Ecto neural progenitor cell (in vitro differentiated cells): ENCODE measurements at regions not wholly inside any gene's neighbourhood (a gene's known extent, or its start where the extent isn't known, plus 50 kb on each side); places are given as distances from the start of the nearest gene placed in this dataset.
"Not testable (repeated sequence)": the region's sequence is repeated elsewhere in the genome, so short reads cannot be mapped to it uniquely, and the experiment has no call there.

Experiments used
- DNase-seq: peaks from one replicate; pipeline ENCODE4 v3.0.0-alpha.2; 2018; ENCODE audit warnings: low spot score

DNA sequence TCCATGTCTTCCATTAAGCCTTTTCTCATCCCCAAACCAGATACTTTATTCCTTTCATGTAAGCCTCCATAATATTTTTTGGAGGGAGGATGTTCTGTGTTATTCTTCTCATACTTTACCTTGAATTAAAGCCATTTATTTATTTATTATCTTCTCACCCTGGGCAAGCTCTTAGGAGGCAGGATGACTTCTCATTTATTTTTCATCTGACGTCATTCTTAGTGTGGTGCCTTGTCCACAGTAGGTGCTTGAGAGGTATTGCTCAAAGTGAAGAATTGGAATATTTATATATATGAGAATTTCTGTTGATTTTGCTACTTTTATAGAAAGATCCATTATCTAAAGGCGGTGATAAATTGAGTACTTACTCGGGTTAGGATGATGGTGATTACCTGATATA is 458.3 kb upstream of the ACTBL2 start:
- DNase-seq = no peak

DNA sequence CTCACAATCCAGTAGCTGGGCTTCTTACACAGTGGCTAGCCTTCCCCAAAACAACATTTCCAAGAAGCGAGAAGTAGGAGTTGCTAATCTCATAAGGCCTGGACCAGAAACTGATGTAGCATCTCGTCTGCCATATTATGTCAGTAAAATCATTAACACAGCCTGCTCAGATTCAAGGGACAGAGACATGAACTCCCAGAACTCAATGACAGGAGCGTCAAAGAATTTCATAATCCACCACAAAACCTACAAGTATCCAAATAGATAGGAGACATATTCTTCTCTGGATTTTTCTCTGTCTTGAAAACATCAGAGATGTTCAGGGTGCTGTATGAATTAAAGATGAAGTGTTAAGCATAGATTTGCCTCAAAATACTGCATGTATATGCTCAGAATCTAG is 457.6 kb upstream of the ACTBL2 start:
- DNase-seq = no peak

DNA sequence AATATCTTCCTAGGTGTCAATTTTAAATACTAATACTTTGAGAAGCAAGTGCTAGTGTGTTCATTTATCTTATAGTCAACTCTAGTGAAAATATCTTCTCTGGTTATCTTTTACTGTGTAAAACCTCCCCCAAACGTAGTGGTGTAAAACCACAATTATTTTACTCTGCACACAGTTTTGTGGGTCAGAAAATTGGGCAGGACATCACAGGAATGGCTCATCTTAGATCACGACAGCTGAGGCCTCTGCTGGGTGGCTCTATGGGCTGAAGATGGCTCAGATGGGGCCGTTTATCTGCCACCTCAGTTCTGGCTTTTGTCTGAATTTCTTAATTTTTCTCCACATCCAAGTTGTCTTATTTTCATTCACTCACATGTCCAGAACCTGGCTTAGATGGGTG is 457.2 kb upstream of the ACTBL2 start:
- no peak for DNase-seq

DNA sequence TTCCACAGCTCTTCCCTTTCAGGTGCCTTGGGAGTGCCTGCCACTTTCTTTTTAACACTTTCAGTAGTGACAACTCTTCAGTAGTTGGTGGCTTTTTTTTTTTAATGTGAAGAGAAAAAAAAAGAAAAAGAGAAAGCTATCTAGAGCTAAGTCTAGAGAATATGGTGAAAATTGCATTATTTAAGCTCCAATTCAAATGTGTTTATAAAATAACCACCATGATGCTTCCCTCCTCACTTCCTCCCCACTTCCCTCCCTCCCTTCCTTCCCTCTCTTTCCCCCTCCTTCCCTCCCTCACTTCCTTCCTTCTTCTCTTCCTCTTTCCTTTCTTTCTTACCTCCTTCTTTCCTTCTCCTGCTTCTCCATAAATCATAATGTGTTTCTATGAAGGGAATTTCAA is 456.7 kb upstream of the ACTBL2 start:
- no peak for DNase-seq

DNA sequence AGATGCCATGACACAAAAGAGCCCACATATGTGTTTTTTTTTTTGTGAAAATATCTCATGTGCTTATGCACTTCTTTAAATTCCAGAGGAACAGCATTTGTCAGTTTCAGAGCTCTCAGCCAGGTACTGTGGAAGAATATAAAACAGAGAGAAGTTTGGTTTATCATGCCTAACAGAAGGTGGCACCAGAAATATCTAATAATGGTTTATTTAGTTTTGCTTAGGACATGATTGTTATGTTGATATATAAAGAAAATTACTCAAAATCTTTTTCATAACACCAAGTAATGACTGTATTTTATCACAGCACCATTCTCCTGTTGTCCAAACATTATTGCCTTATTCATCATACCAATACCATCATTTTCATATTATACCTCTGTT is 455.6 kb upstream of the ACTBL2 start:
- DNase-seq = no peak

DNA sequence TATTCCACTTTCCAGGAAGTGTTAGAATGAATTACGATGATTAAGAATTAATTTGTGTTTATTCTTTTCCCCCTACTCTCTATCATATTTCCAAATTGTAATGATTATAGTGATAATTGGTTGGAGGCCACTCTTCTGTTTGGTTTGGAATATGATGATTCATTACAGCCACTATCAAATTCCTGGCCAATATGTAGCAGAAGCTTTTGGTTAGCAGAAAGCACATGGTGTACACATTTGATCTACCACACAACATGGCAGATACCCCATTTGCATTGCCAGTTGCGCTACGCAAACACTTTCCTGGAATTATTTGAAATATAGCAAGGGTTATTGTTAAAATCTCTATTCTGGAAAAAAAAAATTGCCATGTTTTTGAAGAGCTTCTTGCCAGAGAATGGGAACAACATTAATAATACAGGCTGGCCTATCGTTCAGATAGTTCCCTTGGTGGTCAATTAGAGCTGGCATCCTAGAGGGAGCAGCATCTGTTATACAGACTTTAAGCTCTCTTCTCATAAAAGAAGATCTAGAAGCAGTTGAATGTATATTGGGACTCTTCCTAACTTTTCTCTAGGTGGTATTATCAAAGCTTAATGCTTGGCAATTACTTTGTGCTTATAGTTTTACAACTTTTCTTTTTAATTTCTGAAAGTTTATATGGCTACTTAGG is 455.0 kb upstream of the ACTBL2 start:
- DNase-seq = no peak

DNA sequence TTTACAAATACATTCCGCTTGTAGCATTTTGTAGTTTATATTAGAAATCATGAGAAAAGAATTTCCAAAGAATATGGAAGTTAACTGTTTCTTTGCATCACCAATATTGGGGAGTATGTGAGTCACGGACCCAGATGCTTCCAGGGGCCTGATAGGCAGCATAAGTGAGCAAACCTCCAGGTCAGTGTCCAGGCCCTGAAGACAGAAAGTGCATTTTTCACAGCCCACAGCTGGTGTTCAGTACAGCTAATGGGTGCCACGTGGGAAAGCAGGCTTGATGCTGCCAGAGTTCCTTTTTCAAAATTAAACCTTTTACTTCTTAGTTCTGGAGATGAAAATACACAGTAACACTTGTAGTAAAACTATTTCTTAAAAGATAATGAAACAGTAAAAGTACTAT is 454.4 kb upstream of the ACTBL2 start:
- no peak for DNase-seq

DNA sequence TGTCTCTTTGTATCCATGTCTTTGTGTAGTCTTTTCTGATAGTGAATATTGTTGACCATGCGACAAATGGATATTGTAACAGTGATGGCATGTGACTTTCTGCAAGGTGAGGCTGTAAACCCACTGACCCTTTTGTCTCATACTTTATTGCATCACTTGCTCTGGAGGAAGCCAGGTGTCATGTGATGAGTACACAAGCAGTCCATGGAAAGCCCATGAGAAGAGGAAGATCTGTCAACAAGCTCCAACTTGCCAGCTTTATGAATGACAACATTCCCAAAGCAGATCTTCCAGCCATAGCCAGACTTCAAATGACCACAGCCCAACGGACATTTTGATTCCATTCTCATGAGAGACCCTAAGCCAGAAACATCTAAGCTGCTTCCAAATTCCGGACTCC is 450.1 kb upstream of the ACTBL2 start:
- no peak for DNase-seq

DNA sequence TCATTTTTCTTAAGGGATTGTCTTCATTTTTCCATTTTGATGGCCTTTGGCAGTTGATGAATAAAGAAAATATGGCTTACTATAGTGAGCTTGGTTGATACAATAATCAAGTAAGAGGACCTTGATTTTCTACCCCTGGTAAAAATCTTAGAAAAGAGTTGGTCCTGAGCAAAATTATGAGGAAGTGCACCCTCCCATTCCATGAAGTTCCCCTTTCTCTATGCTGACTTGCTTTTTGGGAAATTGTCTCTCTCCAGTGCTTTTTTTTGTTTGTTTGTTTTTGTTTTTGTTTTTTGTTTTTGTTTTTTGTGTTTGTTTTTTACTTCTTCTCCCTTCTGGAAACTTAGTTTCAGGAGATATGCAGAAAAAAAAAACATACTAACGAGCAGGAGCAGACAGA is 449.2 kb upstream of the ACTBL2 start:
- DNase-seq = no peak

DNA sequence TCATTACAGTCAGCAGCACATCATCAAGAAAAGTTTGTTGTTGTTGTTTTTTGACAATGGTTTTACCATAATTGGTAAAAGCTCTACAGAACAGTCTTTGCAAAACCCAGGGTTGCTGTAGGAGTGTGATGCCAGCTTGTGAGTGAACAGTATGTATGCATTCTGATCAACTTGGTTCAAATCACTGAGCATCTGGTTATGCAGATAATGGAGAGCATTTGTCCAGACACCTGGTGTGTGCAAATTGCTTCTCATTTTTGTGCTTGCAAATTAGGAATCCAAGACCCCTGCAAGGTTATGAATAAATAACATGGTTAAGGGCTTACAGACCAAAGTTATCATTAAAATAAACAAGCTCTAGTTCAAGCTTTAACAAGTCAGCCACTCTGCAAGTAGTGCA is 448.7 kb upstream of the ACTBL2 start:
- DNase-seq = no peak

DNA sequence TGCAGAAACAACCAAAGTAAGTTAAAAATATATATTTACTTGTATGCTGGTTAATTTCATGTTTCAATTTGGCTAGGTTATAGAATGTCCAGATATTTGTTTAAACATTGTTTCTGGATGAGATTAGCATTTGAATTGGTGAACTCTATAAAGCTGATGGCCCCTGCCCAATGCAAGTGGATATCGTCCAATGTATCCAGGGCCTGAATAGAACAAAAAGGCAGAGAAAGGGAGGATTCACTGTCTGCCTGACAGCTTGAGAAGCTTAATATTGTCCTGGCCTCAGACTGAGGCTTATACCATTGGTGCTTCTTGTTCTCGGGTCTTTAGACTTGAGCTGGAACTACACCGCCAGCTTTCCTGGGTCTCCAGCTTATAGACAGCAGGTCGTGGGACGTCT is 446.7 kb upstream of the ACTBL2 start:
- no peak for DNase-seq

DNA sequence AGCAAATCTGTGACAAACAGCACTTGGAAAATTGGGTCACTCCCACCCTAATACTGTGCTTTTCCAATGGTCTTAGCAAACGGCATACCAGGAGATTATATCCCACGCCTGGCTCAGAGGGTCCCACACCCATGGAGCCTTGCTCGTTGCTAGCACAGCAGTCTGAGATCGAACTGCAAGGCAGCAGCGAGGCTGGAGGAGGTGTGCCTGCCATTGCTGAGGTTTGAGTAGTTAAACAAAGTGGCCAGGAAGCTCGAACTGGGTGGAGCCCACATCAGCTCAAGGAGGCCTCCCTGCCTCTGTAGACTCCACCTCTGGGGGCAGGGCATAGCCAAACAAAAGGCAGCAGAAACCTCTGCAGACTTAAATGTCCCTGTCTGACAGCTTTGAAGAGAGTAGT is 440.5 kb upstream of the ACTBL2 start:
- DNase-seq = not testable (repeated sequence)

DNA sequence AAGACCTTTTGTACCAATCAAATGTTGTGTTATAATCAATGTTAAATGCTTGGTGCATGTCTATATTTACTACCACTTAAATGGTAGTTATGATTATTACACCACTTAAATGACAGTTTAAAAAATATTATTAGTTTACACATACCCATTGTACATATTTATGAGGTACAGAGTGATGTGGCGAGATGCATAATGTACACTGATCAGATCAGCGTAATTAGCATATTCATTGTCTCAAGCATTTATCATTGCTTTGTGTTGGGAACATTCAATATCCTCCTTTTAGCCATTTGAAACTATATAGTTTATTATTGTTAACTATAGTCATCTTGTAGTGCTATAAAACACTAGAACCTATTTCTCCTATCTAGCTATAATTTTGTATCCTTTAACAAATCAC is 434.4 kb upstream of the ACTBL2 start:
- no peak for DNase-seq

DNA sequence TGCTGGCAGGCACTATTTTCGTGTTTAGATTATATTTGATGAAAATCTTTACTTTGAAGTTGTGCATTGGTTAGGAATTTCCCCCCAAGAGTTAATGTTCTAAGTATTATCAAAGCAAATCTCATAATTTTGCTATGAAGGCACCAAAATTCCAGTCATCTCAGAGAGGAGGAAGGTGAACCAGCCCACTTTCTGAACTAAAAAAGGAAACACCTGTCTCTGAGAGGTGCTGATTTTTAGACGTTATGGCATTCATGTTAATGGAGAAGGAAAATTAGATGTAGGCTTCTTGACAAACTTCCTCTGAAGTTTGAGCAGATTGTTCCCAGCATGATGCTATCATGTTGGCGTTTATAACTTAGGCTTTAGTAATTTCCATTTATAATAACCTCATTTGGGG is 432.9 kb upstream of the ACTBL2 start:
- DNase-seq = no peak

DNA sequence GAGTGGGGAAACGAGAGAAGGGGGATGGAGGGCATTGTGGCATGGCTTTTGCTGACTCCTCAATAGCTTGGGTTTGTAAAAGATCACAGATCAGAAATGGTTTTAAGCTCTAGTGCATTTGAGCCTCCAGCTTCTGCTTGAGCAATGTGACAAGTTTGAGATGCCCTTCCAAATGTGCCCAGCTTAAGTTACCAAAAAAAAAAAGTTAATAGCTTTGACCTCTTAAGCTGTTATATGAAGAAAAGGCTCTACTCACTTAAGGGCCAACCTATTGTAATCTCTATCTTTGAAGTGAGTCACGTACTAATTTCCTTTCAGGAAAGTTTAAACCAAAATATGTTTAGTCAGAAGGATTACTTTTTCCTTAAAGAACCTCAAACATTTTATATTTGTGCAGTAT is 428.8 kb upstream of the ACTBL2 start:
- DNase-seq = no peak

DNA sequence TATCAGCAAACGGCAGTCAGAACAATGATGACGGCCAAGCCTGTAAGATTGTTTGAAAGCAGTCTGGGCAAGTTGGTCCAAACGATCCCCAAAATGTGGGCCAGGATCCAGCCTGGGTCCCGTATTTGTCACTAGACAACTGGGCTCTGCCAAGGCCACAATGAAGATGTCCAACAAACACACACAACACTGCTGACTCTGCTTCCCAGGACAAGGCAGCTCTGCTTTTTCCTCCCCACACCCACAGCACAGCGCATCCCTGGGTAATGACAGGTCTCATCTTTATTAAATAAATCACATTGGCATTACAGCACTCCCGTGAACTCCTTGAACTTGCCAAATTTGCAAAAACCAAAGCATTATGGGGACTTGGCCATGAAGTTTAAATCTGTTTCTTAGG is 424.1 kb upstream of the ACTBL2 start:
- DNase-seq = no peak

DNA sequence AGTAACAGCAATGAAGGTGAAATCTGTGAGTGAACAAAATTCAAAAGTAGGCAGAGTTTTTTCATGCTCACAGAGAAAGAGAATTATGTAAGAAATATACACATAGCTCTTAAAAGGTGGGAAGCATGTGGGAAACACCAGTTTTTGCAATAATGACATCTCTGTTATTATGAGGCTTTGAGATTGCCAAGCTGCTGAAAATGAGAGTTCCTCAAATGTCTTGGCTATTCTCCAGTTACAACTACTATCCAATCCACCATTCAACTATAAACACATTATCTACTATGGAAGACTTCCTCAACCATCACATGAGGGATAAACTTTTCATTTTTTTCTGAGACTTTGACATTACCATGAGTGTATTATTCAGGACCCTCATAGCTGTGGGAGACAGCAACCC is 420.8 kb upstream of the ACTBL2 start:
- DNase-seq = no peak

DNA sequence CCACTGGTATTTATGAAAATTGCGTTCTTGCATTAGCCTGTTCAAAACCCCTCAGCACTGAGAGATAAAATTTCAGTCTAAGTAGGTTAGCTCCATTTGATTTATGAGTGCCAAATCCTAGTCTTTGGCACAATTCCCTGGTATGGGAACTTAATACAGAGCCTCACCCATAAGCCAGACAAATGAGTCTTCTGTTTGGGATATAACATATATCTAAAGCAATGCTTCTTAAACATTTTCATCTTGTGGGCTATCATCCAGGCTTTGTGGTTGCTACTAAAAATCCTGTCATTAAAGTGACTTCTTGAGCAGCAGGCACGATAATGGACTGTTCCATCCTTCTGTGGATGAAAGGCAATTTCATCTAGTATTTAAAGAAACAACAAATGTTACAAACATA is 419.5 kb upstream of the ACTBL2 start:
- DNase-seq = no peak

DNA sequence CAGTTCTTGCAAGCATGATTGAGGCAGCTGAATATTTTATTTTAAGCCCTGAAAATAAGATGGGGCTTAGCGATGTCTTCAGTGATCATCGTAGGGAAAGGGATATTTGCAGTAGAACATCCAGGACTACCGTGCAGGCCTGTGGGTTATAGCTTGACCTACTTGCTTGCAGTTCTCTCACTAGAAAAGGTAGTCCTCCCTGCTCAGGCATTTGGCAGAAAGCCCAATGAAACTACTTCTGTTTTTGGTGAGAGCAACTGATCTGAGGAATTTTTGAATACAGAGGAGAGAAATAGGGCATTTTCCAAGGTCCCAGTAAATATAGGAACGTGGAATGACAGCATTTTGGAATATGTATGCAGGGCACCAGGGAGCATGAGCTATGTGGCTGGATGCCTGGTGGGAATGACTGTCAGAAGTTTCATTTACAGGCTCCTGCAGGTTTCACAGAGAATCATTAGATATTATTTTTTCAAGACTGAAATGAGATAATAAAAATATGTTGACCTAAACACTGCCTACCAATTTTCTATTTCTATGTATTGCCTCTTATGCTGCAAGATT is 417.9 kb upstream of the ACTBL2 start:
- DNase-seq = no peak

DNA sequence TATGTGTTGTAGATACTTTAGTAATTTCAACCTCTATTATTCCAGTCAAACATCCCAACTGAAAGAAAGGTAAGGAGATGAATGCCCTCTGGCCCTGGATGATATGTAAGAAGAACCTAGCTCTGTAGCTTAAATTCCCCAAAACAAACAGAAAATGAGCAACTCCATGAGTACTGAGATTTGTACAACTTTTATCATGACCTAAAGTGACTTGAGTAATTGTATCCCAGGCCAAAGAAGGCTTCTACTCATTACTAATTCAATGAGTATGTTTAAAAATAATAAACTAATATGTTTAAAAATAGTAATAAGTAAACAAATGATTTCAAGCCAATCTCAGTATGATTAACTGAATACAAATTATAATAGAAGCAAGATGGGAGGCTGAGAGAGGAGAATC is 414.0 kb upstream of the ACTBL2 start:
- DNase-seq = no peak

DNA sequence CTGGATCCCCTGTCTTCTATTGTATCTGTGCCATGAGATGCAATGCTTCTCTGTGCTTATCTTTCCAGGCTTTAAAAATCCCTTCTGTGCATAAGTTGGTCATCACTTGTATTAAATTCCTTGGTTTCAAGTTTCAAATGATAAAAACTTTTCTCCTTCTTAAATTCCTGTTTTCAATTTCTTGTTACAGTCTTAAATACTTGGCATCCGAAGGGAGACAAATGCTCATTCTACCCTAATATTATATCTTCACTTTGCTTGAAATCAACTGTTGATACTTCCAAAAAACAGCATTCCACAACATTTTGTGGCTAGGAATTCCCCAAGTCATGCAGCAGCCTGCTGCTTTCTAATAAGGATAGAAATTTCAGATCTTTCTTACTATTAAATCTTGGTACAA is 413.2 kb upstream of the ACTBL2 start:
- no peak for DNase-seq

DNA sequence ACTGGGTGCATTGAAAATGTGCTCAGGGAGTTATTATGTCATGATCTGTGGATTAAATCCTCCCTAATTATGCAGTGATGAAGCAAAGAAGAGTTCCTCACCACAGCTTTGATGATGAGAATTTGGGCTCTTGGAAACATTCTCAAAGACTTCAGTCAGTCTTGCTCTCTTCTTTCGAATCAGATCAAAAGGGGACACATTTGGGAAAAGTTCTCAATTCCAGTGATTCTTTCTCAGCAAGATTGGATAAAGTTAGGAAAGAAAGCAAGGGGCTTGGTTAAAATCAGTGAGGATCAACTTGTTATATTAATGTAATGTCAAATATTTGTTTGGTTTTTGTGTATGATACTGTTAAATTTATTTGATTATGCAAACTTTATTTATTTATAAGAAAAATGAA is 411.3 kb upstream of the ACTBL2 start:
- no peak for DNase-seq

DNA sequence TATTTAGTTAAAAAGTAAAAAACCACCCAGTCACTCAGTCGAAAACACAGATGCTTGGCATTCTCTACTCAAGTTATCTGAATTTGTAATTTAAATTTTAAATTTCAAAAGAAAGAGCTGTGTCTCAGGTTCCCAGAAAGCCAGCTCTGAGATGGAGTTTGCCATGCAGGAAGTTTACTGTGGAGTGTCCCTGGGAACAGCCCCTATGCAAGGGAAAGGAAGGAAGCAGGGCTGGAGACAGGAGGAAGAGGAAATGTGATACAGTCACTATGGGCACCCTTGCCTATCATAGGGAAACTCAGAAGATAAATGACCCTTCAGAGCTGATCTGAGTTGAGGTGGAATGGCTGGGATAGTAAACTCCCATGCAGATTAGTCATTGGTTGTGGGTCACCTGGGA is 408.8 kb upstream of the ACTBL2 start:
- DNase-seq = no peak

DNA sequence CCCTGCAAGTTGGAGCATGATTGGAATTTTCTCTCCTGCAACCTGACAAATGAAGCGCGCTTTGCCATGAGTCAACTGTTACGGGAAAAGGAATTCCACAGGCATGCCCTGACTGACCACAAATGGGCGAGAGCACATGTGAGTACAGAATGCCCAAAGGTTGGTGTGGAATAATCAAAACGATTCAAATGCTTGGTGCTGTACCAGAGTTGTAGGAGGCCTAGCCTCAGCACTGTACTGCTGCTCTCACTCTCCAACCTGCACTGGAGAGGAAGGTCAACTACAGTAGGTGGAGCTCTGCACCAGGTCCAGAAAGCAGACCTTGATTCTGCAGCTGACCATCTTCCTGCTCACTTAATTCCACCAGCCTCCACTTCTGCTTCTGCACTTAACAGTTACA is 406.9 kb upstream of the ACTBL2 start:
- no peak for DNase-seq
